SK-N-SH (cell line): ENCODE measurements at regions not wholly inside any gene's neighbourhood (a gene's known extent, or its start where the extent isn't known, plus 50 kb on each side); places are given as distances from the start of the nearest gene placed in this dataset.
A peak's percentile ranks its signal among the peaks of the same experiment; 100 is the strongest.

ENCODE experiments used
- CTCF ChIA-PET: fragments of 300-600, 350-600 bp; formaldehyde crosslinking; extraction: SDS; loops from one replicate; lab custom pipeline; 2021; lab: Yijun Ruan, JAX
- POLR2A ChIA-PET: fragments of 350-600 bp; sonication (Branson Sonifier 250); formaldehyde crosslinking; extraction: SDS; loops from one replicate; lab custom pipeline; 2020; ENCODE audit warnings: antibody characterized with exemption, inconsistent platforms; lab: Yijun Ruan, JAX
- DNase-seq: peaks from one replicate; pipeline ENCODE4 v3.0.0; 2012
- H2AFZ ChIP-seq: fragments of 200-600 bp; sonication (generic); 2 replicates; pipeline ENCODE4 v1.8.1; 2016; ENCODE audit warnings: antibody characterized with exemption, mild to moderate bottlenecking, low read depth
- H3F3A ChIP-seq: fragments of 200-600 bp; sonication (generic); replicated peaks from 2 replicates; pipeline ENCODE3; 2016; ENCODE audit warnings: antibody characterized with exemption, mild to moderate bottlenecking; ENCODE audit not compliant: insufficient read depth
- H3K27ac ChIP-seq, 2 experiments: fragments of 200-500 bp in 1 of 2; fragments of 200-600 bp in 1 of 2; sonication (Bioruptor generic) in 1 of 2; sonication (generic), shearing (Covaris generic) in 1 of 2; 2 replicates each; pipeline versions ENCODE4 v1.5.1 to v1.6.1; 2014 to 2016; ENCODE audit warnings: low read depth in 2 of 2, inconsistent platforms in 1 of 2, low read length in 1 of 2, mild to moderate bottlenecking in 1 of 2, mixed read lengths in 1 of 2
- H3K27me3 ChIP-seq: fragments of 200-600 bp; sonication (generic), shearing (Covaris generic); 2 replicates; pipeline ENCODE4 v1.6.1; 2016; ENCODE audit warnings: mixed run types; ENCODE audit not compliant: insufficient read depth
- H3K36me3 ChIP-seq, 2 experiments: fragments of 200-500 bp in 1 of 2; fragments of 200-600 bp in 1 of 2; sonication (Bioruptor generic) in 1 of 2; sonication (generic) in 1 of 2; replicated peaks in 1 of 2; 2 replicates each; pipeline versions ENCODE3 to v1.5.1; 2014 to 2016; ENCODE audit warnings: low read length in 1 of 2, mild to moderate bottlenecking in 1 of 2; ENCODE audit not compliant: insufficient read depth in 2 of 2, control insufficient read depth in 1 of 2
- H3K4me1 ChIP-seq, 2 experiments: fragments of 200-500 bp in 1 of 2; fragments of 200-600 bp in 1 of 2; sonication (Bioruptor generic) in 1 of 2; sonication (generic), shearing (Covaris generic) in 1 of 2; 2 replicates each; pipeline versions ENCODE4 v1.5.1 to v1.6.1; 2014 to 2016; ENCODE audit warnings: low read depth in 1 of 2, low read length in 1 of 2, mixed run types in 1 of 2; ENCODE audit not compliant: insufficient read depth in 2 of 2, control insufficient read depth in 1 of 2
- H3K4me2 ChIP-seq: fragments of 200-600 bp; sonication (generic), shearing (Covaris generic); 2 replicates; pipeline ENCODE4 v1.6.1; 2017; ENCODE audit warnings: mixed run types
- H3K4me3 ChIP-seq, 2 experiments: fragments of 200-500 bp in 1 of 2; fragments of 200-600 bp in 1 of 2; sonication (Bioruptor generic) in 1 of 2; sonication (generic), shearing (Covaris generic) in 1 of 2; 2 replicates each; pipeline versions ENCODE4 v1.5.1 to v1.8.1; 2014 to 2016; ENCODE audit warnings: low read depth in 2 of 2, inconsistent platforms in 1 of 2, low read length in 1 of 2, mild to moderate bottlenecking in 1 of 2, mixed read lengths in 1 of 2, moderate library complexity in 1 of 2
- H3K79me2 ChIP-seq: fragments of 200-600 bp; sonication (generic); 2 replicates; pipeline ENCODE4 v1.8.1; 2017; ENCODE audit warnings: mild to moderate bottlenecking; ENCODE audit not compliant: insufficient read depth
- H3K9ac ChIP-seq: fragments of 200-600 bp; sonication (generic); 2 replicates; pipeline ENCODE4 v1.6.1; 2017; ENCODE audit warnings: mixed run types
- H3K9me2 ChIP-seq: fragments of 200-600 bp; sonication (generic); 2 replicates; pipeline ENCODE4 v1.6.1; 2017; ENCODE audit warnings: mixed run types
- H3K9me3 ChIP-seq: fragments of 200-600 bp; sonication (generic); 2 replicates; pipeline ENCODE4 v1.6.1; 2017; ENCODE audit warnings: mixed run types, mild to moderate bottlenecking, moderate library complexity
- H4K20me1 ChIP-seq: fragments of 200-600 bp; sonication (generic); 2 replicates; pipeline ENCODE4 v1.6.1; 2017; ENCODE audit warnings: mild to moderate bottlenecking, mixed run types; ENCODE audit not compliant: insufficient read depth
- CHD2 ChIP-seq: fragments of 150-350 bp; IDR thresholded peaks from 2 replicates; pipeline ENCODE4 v1.6.1; 2018; ENCODE audit warnings: low read length; ENCODE audit not compliant: partially characterized antibody
- ELF1 ChIP-seq: IDR thresholded peaks from 2 replicates; pipeline ENCODE4 v1.4.0; 2012
- EP300 ChIP-seq, 2 experiments: IDR thresholded peaks; 2 replicates each; pipeline versions ENCODE4 v1.4.0 to v1.6.1; 2012; ENCODE audit warnings: borderline replicate concordance in 1 of 2, low read depth in 1 of 2, low read length in 1 of 2
- EZH2phosphoT487 ChIP-seq: fragments of 200-600 bp; sonication (generic); IDR thresholded peaks from 2 replicates; pipeline ENCODE4 v1.6.1; 2017; ENCODE audit warnings: low read depth, mixed run types, mild to moderate bottlenecking, antibody characterized with exemption, moderate library complexity, borderline replicate concordance
- FOSL2 ChIP-seq: IDR thresholded peaks from 2 replicates; pipeline ENCODE4 v1.4.0; 2012; ENCODE audit warnings: low read depth, mild to moderate bottlenecking, moderate library complexity, borderline replicate concordance
- FOXJ3 ChIP-seq: sonication (generic); formaldehyde crosslinking; IDR thresholded peaks from 2 replicates; pipeline ENCODE4 v1.5.1; 2020; ENCODE audit warnings: mild to moderate bottlenecking, missing genetic modification reagents
- FOXM1 ChIP-seq: IDR thresholded peaks from 2 replicates; pipeline ENCODE4 v1.4.0; 2012; ENCODE audit warnings: low read depth, mild to moderate bottlenecking
- GABPA ChIP-seq: IDR thresholded peaks from 2 replicates; pipeline ENCODE4 v1.4.0; 2012; ENCODE audit warnings: low read depth, mild to moderate bottlenecking
- IRF3 ChIP-seq: fragments of 150-350 bp; IDR thresholded peaks from 2 replicates; pipeline ENCODE4 v1.6.1; 2016; ENCODE audit warnings: mild to moderate bottlenecking, low read depth, low read length
- JUND ChIP-seq: IDR thresholded peaks from 2 replicates; pipeline ENCODE4 v1.4.0; 2012
- MAX ChIP-seq: IDR thresholded peaks from 2 replicates; pipeline ENCODE4 v1.4.0; 2012; ENCODE audit warnings: low read depth
- NRF1 ChIP-seq: IDR thresholded peaks from 2 replicates; pipeline ENCODE4 v1.6.1; 2012; ENCODE audit warnings: low read depth, mild to moderate bottlenecking, low read length
- RAD21 ChIP-seq: IDR thresholded peaks from 2 replicates; pipeline ENCODE4 v1.6.1; 2012; ENCODE audit warnings: mild to moderate bottlenecking, low read length
- RCOR1 ChIP-seq: fragments of 150-350 bp; IDR thresholded peaks from 2 replicates; pipeline ENCODE4 v1.6.1; 2017; ENCODE audit warnings: antibody characterized with exemption, low read length
- RXRA ChIP-seq: IDR thresholded peaks from 2 replicates; pipeline ENCODE4 v1.4.0; 2012; ENCODE audit warnings: low read depth, mild to moderate bottlenecking, borderline replicate concordance
- SIN3A ChIP-seq: IDR thresholded peaks from 2 replicates; pipeline ENCODE4 v1.6.1; 2012; ENCODE audit warnings: low read depth, mild to moderate bottlenecking, low read length, moderate library complexity, borderline replicate concordance
- SMC3 ChIP-seq: IDR thresholded peaks from 2 replicates; pipeline ENCODE4 v1.6.1; 2012; ENCODE audit warnings: low read depth, low read length, improper control_type of control experiment
- TCF12 ChIP-seq: IDR thresholded peaks from 2 replicates; pipeline ENCODE4 v1.4.0; 2012
- TEAD4 ChIP-seq: IDR thresholded peaks from 2 replicates; pipeline ENCODE4 v1.4.0; 2012; ENCODE audit warnings: mild to moderate bottlenecking, borderline replicate concordance; ENCODE audit not compliant: insufficient read depth
- YY1 ChIP-seq: IDR thresholded peaks from 2 replicates; pipeline ENCODE4 v1.4.0; 2012; ENCODE audit warnings: low read depth, mild to moderate bottlenecking
- WGBS: methylation state at CpG from one replicate; pipeline ENCODE4 v1.1.6; 2017; ENCODE audit warnings: low lambda C conversion rate; 5-methylcytosine and 5-hydroxymethylcytosine counted together
- TF ChIP-seq, protein P1 (sequence below): IDR thresholded peaks from 2 replicates; pipeline ENCODE4; 2012

GRCh38 chr3:29141197-29141917 is 139.5 kb upstream of the RBMS3 start:
- H3K79me2 ChIP-seq, result no peaks in the 10 kb centered on the region
- peaks cover 23 to 26% of the 10 kb centered on the region in 2 experiments for H3K4me1 ChIP-seq
- H4K20me1 ChIP-seq, result no peaks in the 10 kb centered on the region
- H3K27ac ChIP-seq, result peak overlapping the region in 1 of 2 experiments; percentile 55; a peak in 2 of 4 replicates
- POLR2A ChIA-PET, result no interaction called here
- no peak overlapping the region for H3K9ac ChIP-seq
- H3K9me3 ChIP-seq, result no peaks in the 10 kb centered on the region
- H3K27me3 ChIP-seq, result no peaks in the 10 kb centered on the region
- 70% methylated on average over 4 of the region's 4 CpGs for WGBS
- CTCF ChIA-PET, result interaction anchor here (0.6 to 1.2 kb wide), 2 partner anchors 64 to 225 kb away, joined by 3 to 4 read pairs; no protein-coding TSS in a partner anchor
- H3K36me3 ChIP-seq, result no peaks in the 10 kb centered on the region
- H3K9me2 ChIP-seq, result no peaks in the 10 kb centered on the region
- no peak for DNase-seq
- no peak overlapping the region; the same call in 1 of the 2 replicates for H3K4me2 ChIP-seq
- peak overlapping the region; percentile 74; the same call in 1 of the 2 replicates for H2AFZ ChIP-seq
- no peaks in the 10 kb centered on the region for H3F3A ChIP-seq
- TF ChIP-seq CHD2, result no peak
- TF ChIP-seq SIN3A, result no peak
- TF ChIP-seq FOXM1, result no peak
- TF ChIP-seq SMC3, result no peak
- TF ChIP-seq EP300 (IDR thresholded peaks at IDR 0.05; ENCODE audit: borderline replicate concordance in 1 of 2, low read depth in 1 of 2, low read length in 1 of 2), result no peak
- TF ChIP-seq RAD21, result no peak
- TF ChIP-seq JUND, result no peak
- no peak for TF ChIP-seq IRF3
- TF ChIP-seq TEAD4, result no peak
- TF ChIP-seq YY1, result no peak
- TF ChIP-seq RXRA, result no peak
- no peak for TF ChIP-seq TCF12
- no peak for TF ChIP-seq NRF1
- H3K4me3 ChIP-seq, result no peak overlapping the region

GRCh38 chr3:29141918-29142275 is 139.0 kb upstream of the RBMS3 start:
- Histone ChIP-seq H2AFZ (peak overlapping the region; percentile 74; the same call in 1 of the 2 replicates), H3K9ac (no peak overlapping the region)
- no peak for TF ChIP-seq IRF3
- TF ChIP-seq FOXM1, result no peak
- TF ChIP-seq, protein P1, sequence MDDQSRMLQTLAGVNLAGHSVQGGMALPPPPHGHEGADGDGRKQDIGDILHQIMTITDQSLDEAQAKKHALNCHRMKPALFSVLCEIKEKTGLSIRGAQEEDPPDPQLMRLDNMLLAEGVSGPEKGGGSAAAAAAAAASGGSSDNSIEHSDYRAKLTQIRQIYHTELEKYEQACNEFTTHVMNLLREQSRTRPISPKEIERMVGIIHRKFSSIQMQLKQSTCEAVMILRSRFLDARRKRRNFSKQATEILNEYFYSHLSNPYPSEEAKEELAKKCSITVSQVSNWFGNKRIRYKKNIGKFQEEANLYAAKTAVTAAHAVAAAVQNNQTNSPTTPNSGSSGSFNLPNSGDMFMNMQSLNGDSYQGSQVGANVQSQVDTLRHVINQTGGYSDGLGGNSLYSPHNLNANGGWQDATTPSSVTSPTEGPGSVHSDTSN, result no peak
- no peak for TF ChIP-seq RCOR1
- TF ChIP-seq MAX, result no peak
- no peak for TF ChIP-seq EZH2phosphoT487
- no peak for TF ChIP-seq TEAD4
- no peak for TF ChIP-seq CHD2
- no peak for TF ChIP-seq GABPA
- TF ChIP-seq FOXJ3, result no peak
- TF ChIP-seq ELF1, result no peak
- TF ChIP-seq RXRA, result no peak
- TF ChIP-seq FOSL2, result no peak

More at GRCh38 chr3:29141918-29142275, 139.0 kb upstream of the RBMS3 start:
- no peak for DNase-seq
- Histone ChIP-seq H3K27ac (peak overlapping the region in 1 of 2 experiments; percentile 55; a peak in 2 of 4 replicates), H3K79me2 (no peaks in the 10 kb centered on the region), H3K4me3 (no peak overlapping the region), H3K9me2 (no peaks in the 10 kb centered on the region), H3K4me1 (peaks cover 23 to 26% of the 10 kb centered on the region in 2 experiments), H3K9me3 (no peaks in the 10 kb centered on the region), H3F3A (no peaks in the 10 kb centered on the region), H3K27me3 (no peaks in the 10 kb centered on the region), H3K4me2 (no peak overlapping the region), H4K20me1 (no peaks in the 10 kb centered on the region), H3K36me3 (no peaks in the 10 kb centered on the region)
- POLR2A ChIA-PET, result no interaction called here
- 86% methylated on average over 2 of the region's 2 CpGs for WGBS
- CTCF ChIA-PET, result interaction anchor here (0.6 to 1.2 kb wide), 2 partner anchors 65 to 225 kb away, joined by 3 to 4 read pairs; no protein-coding TSS in a partner anchor
